ENCODE measurements at regions not wholly inside any gene's neighbourhood (a gene's known extent, or its start where the extent isn't known, plus 50 kb on each side); places are given as distances from the start of the nearest gene placed in this dataset.

DNA sequence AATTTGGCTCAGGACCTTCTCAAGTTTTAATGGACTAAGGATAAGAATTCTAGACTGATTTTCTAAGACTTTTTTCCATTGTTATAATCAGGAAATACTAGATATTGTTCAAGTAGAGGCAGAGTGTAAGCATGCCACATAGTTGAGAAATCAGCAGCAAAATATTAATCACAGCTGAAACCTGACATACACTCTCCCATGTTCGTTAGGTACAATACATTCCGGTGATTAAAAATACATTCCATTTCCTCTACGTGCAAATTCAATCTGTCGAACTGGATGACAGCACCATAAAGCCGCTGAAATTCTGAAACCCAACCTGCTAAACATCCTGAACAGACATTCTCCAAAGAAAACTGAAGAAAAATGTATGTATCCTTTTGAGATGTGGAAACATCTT, 587.6 kb upstream of the DIPK2B start:
- TF ChIP-seq POLR2AphosphoS5 (IDR thresholded peaks at IDR 0.05) (no peak), POLR2A (IDR thresholded peaks at IDR 0.05) (no peak)
- TF ChIP-seq, protein P1, sequence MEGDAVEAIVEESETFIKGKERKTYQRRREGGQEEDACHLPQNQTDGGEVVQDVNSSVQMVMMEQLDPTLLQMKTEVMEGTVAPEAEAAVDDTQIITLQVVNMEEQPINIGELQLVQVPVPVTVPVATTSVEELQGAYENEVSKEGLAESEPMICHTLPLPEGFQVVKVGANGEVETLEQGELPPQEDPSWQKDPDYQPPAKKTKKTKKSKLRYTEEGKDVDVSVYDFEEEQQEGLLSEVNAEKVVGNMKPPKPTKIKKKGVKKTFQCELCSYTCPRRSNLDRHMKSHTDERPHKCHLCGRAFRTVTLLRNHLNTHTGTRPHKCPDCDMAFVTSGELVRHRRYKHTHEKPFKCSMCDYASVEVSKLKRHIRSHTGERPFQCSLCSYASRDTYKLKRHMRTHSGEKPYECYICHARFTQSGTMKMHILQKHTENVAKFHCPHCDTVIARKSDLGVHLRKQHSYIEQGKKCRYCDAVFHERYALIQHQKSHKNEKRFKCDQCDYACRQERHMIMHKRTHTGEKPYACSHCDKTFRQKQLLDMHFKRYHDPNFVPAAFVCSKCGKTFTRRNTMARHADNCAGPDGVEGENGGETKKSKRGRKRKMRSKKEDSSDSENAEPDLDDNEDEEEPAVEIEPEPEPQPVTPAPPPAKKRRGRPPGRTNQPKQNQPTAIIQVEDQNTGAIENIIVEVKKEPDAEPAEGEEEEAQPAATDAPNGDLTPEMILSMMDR (IDR thresholded peaks at IDR 0.05), result no peak
